Ishikawa (cell line): ENCODE measurements at regions not wholly inside any gene's neighbourhood (a gene's known extent, or its start where the extent isn't known, plus 50 kb on each side); places are given as distances from the start of the nearest gene placed in this dataset.

Experiments
- CEBPB ChIP-seq: IDR thresholded peaks from 2 replicates; pipeline ENCODE4 v1.6.1; 2012
- CREB1 ChIP-seq: IDR thresholded peaks from 2 replicates; pipeline ENCODE4 v1.6.1; 2012; ENCODE audit warnings: low read depth
- EGR1 ChIP-seq: IDR thresholded peaks from 2 replicates; pipeline ENCODE4 v1.6.1; 2012
- EP300 ChIP-seq: IDR thresholded peaks from 2 replicates; pipeline ENCODE4 v1.6.1; 2012; ENCODE audit warnings: borderline replicate concordance
- FOXM1 ChIP-seq: IDR thresholded peaks from 2 replicates; pipeline ENCODE4 v1.6.1; 2012; ENCODE audit warnings: low read depth, borderline replicate concordance
- MAX ChIP-seq: IDR thresholded peaks from 2 replicates; pipeline ENCODE4 v1.6.1; 2012
- NFIC ChIP-seq: IDR thresholded peaks from 2 replicates; pipeline ENCODE4 v1.6.1; 2012
- RAD21 ChIP-seq: IDR thresholded peaks from 2 replicates; pipeline ENCODE4 v1.6.1; 2012; ENCODE audit warnings: low read depth
- REST ChIP-seq: IDR thresholded peaks from 2 replicates; pipeline ENCODE4 v1.6.1; 2012; ENCODE audit warnings: low read depth, mild to moderate bottlenecking
- TAF1 ChIP-seq: IDR thresholded peaks from 2 replicates; pipeline ENCODE4 v1.6.1; 2012; ENCODE audit warnings: low read depth, mild to moderate bottlenecking
- TCF12 ChIP-seq: IDR thresholded peaks from 2 replicates; pipeline ENCODE4 v1.6.1; 2012; ENCODE audit warnings: low read depth
- TEAD4 ChIP-seq: IDR thresholded peaks from 2 replicates; pipeline ENCODE4 v1.6.1; 2012
- YY1 ChIP-seq: IDR thresholded peaks from 2 replicates; pipeline ENCODE4 v1.6.1; 2012; ENCODE audit warnings: low read depth
- ZBTB7A ChIP-seq: IDR thresholded peaks from 2 replicates; pipeline ENCODE4 v1.6.1; 2012; ENCODE audit warnings: low read depth
- TF ChIP-seq, protein P1 (sequence below): IDR thresholded peaks from 2 replicates; pipeline ENCODE4 v1.6.1; 2012

GRCh38 chr9:79308012-79308411 lies 263.8 kb upstream of the TLE4 start:
- no peak for TF ChIP-seq REST
- TF ChIP-seq FOXM1: no peak

- TF ChIP-seq TEAD4: no peak
- TF ChIP-seq NFIC: no peak
These were observed 258.9 kb upstream of the TLE4 start for GRCh38 chr9:79312686-79313421.

GRCh38 chr9:79325501-79325900 lies 246.3 kb upstream of the TLE4 start:
- no peak for TF ChIP-seq YY1
- no peak for TF ChIP-seq FOXM1
- no peak for TF ChIP-seq RAD21
- TF ChIP-seq CEBPB: no peak
- no peak for TF ChIP-seq MAX
- TF ChIP-seq ZBTB7A: no peak
- no peak for TF ChIP-seq EP300
- TF ChIP-seq TCF12: no peak
- TF ChIP-seq, protein P1, sequence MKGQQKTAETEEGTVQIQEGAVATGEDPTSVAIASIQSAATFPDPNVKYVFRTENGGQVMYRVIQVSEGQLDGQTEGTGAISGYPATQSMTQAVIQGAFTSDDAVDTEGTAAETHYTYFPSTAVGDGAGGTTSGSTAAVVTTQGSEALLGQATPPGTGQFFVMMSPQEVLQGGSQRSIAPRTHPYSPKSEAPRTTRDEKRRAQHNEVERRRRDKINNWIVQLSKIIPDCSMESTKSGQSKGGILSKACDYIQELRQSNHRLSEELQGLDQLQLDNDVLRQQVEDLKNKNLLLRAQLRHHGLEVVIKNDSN: no peak
- TF ChIP-seq REST: no peak
- TF ChIP-seq TEAD4: no peak
- TF ChIP-seq TAF1: no peak
- TF ChIP-seq CREB1: no peak
- TF ChIP-seq EGR1: no peak
- TF ChIP-seq NFIC: no peak

- TF ChIP-seq MAX (no peak), FOXM1 (no peak), TAF1 (no peak), EGR1 (no peak), CREB1 (no peak), TCF12 (no peak), RAD21 (no peak), TEAD4 (no peak), NFIC (no peak), ZBTB7A (no peak), YY1 (no peak), EP300 (no peak), CEBPB (no peak), REST (no peak)
- TF ChIP-seq, protein P1: no peak
These were observed 241.9 kb upstream of the TLE4 start for GRCh38 chr9:79329861-79330260.

DNA sequence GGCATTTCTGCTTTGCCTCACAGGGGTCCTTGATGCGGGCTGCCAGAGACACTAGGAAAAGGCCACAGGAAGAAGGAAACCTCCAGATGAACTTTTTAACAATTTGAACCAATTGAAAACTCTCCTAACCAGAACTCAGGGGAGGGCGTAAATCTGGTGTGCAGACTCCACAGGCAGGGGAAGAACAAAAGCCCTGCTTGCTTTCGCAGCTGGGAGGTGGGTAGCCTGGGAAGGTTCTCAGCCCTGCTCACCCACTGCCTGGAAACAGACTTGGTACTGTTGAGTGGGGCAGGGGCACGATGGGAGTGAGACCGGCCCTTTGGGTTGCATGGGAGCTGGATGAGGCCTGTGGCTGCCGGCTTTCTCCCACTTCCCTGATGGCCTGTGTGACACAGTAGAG lies 237.8 kb upstream of the TLE4 start:
- no peak for TF ChIP-seq TEAD4
- TF ChIP-seq CEBPB: no peak
- no peak for TF ChIP-seq NFIC
- TF ChIP-seq ZBTB7A: no peak
- TF ChIP-seq, protein P1: no peak
- TF ChIP-seq YY1: no peak
- TF ChIP-seq CREB1: no peak
- TF ChIP-seq TAF1: no peak
- TF ChIP-seq REST: no peak
- TF ChIP-seq EGR1: no peak
- TF ChIP-seq RAD21: no peak
- TF ChIP-seq FOXM1: no peak
- no peak for TF ChIP-seq TCF12
